ENCODE measurements at regions not wholly inside any gene's neighbourhood (a gene's known extent, or its start where the extent isn't known, plus 50 kb on each side); places are given as distances from the start of the nearest gene placed in this dataset.

DNA sequence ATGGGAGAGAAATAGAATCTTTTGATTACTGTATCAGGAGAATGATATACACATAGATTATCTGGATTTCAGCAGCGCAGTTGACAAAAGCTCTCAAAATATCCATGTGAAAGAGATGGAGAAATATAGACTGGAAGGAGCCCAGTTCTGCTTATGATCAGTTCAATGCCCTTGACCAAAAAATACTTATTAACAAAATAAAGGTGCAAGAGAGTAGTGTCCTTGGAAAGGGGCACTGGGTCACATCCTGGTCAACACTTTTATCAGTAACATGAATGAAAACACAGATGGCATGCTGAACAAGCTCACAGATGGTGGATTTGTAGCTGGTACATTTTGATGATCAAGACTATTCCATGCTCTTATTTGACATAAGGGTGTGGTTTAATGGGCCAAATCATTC lies 63.9 kb upstream of the PLEKHG1 start:
- TF ChIP-seq, protein P1, sequence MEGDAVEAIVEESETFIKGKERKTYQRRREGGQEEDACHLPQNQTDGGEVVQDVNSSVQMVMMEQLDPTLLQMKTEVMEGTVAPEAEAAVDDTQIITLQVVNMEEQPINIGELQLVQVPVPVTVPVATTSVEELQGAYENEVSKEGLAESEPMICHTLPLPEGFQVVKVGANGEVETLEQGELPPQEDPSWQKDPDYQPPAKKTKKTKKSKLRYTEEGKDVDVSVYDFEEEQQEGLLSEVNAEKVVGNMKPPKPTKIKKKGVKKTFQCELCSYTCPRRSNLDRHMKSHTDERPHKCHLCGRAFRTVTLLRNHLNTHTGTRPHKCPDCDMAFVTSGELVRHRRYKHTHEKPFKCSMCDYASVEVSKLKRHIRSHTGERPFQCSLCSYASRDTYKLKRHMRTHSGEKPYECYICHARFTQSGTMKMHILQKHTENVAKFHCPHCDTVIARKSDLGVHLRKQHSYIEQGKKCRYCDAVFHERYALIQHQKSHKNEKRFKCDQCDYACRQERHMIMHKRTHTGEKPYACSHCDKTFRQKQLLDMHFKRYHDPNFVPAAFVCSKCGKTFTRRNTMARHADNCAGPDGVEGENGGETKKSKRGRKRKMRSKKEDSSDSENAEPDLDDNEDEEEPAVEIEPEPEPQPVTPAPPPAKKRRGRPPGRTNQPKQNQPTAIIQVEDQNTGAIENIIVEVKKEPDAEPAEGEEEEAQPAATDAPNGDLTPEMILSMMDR (IDR thresholded peaks at IDR 0.05; ENCODE audit: low read depth, low read length), result no peak
- no peak for DNase-seq (ENCODE audit: low read depth in 2 of 2)
- H3K4me3 ChIP-seq (replicated peaks in 1 of 2; ENCODE audit: low read depth in 2 of 2, low read length in 2 of 2), result no peak overlapping the region

DNA sequence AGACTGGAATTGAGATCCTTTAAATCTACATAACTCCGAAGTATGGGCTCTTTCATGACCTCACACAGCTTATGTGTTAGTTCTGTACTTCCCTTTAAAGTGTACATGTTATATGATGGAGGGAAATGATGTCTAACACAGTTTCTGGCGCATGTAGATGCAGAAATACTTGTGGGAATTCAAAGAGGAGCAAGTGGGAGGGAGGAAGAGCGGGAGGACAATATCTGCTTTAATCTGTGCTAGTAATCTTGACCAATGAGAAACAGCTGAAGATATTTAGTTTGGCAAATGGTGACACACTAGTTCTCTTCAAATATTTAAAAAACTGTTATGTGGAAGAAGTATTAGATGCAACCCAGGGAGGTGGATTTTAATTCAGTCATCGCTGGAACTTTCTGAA lies 62.9 kb upstream of the PLEKHG1 start:
- TF ChIP-seq, protein P1 (IDR thresholded peaks at IDR 0.05; ENCODE audit: low read depth, low read length), result no peak
- H3K4me3 ChIP-seq (replicated peaks in 1 of 2; ENCODE audit: low read depth in 2 of 2, low read length in 2 of 2), result no peak overlapping the region
- no peak for DNase-seq (ENCODE audit: low read depth in 2 of 2)

DNA sequence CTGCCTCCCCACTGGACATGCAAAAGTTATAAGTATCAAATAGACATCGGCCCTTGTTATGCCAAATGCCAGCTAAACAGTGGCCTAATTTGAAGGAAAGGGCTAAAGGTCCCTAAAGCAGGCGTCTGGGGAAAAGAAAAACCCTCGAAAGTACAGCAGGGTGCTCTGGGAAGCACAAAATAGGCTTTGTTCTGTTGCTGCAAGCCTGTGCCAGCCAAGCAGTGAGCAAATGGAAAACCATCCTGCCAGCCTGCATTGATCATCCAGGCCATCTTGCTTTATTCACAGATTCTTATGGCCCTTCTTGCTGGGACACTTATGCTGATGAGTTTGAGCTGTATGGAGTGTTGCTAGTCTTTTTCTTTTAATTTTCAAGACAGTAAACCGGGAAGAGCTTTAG lies 62.2 kb upstream of the PLEKHG1 start:
- no peak overlapping the region for H3K4me3 ChIP-seq (replicated peaks in 1 of 2; ENCODE audit: low read depth in 2 of 2, low read length in 2 of 2)
- DNase-seq (ENCODE audit: low read depth in 2 of 2), result no peak
- TF ChIP-seq, protein P1 (IDR thresholded peaks at IDR 0.05; ENCODE audit: low read depth, low read length), result no peak

DNA sequence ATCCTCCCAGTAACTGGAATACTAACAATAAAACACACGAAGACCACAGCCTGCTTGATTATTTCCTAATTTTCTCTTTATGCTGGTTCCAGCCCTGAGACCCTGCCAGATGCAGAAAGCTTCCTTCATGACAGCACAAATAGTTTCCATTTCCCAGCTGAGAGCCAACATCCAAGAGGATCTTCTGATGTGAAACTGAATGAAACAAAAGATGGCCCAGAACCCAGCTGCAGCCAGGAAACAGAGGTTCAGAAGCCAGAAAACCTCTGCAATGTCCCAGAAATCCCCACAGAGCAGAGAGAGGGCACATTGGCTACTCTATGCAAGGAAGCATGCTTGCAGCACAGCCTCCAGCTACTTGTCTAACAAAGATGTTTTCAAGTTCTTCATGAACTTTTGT lies 61.8 kb upstream of the PLEKHG1 start:
- TF ChIP-seq, protein P1 (IDR thresholded peaks at IDR 0.05; ENCODE audit: low read depth, low read length), result no peak
- no peak overlapping the region for H3K4me3 ChIP-seq (replicated peaks in 1 of 2; ENCODE audit: low read depth in 2 of 2, low read length in 2 of 2)
- no peak for DNase-seq (ENCODE audit: low read depth in 2 of 2)

DNA sequence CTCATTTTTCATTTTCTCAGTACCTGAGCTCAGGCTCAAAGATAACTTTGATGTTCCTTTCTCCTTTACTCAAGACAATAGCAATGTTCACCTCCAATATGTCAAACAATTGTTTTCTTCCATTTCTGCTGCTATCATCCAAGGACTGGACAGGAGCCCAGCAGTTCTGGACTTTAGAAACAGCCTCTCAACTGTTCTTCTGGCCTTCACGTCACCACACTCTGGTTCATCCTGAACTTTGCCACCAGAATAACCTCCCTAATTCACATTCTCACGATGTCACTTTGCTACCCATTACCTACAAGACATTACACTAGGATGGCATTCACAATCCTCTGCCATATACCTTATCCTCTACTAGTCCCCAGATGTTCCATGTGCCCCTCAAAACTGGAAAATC lies 60.6 kb upstream of the PLEKHG1 start:
- no peak for DNase-seq (ENCODE audit: low read depth in 2 of 2)
- H3K4me3 ChIP-seq (replicated peaks in 1 of 2; ENCODE audit: low read depth in 2 of 2, low read length in 2 of 2), result no peak overlapping the region
- TF ChIP-seq, protein P1 (IDR thresholded peaks at IDR 0.05; ENCODE audit: low read depth, low read length), result no peak

DNA sequence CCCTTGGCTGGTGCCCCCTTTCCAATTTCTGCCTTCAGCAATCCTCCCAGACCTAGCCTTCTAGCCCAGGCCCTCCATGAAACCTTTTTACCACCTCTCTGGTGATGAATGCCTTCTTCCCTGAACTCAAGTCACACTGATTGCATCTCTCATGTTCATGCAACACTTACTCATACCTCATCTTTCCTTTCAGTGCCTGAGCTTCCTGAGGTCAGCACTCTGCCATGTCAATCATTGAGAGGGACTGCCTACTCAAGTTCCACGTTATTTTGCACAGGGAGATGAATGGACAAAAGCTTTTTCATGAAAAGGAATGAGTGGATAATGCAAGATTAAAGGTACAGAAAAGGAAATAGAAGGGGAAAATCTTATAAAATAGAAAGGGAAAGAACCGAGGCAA lies 60.1 kb upstream of the PLEKHG1 start:
- no peak overlapping the region for H3K4me3 ChIP-seq (replicated peaks in 1 of 2; ENCODE audit: low read depth in 2 of 2, low read length in 2 of 2)
- DNase-seq (ENCODE audit: low read depth in 2 of 2), result no peak
- TF ChIP-seq, protein P1 (IDR thresholded peaks at IDR 0.05; ENCODE audit: low read depth, low read length), result no peak

DNA sequence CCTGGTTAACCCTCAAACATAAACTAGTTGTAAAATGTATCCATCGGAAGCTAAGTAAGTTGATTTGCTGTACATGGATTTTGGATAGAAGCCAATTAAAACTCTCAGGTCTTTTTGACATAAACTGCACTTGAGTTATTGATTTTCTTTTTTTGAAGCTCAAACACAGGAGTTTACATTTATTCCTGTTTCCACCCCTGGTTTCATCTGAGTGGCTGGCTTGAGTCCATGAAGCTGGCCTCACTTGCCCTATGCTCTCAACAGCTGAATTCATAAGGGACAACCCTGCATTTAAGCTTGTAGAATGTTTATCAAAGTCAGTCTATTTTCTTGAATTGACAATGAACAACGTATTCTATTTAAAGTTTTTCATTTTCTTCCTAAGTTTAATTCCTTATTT lies 58.1 kb upstream of the PLEKHG1 start:
- H3K4me3 ChIP-seq (replicated peaks in 1 of 2; ENCODE audit: low read depth in 2 of 2, low read length in 2 of 2), result no peak overlapping the region
- DNase-seq (ENCODE audit: low read depth in 2 of 2), result no peak
- TF ChIP-seq, protein P1 (IDR thresholded peaks at IDR 0.05; ENCODE audit: low read depth, low read length), result no peak
